GM12872 (cell line): ENCODE measurements at regions not wholly inside any gene's neighbourhood (a gene's known extent, or its start where the extent isn't known, plus 50 kb on each side); places are given as distances from the start of the nearest gene placed in this dataset.

Experiments used
- TF ChIP-seq, protein P1 (sequence below): IDR thresholded peaks from 3 replicates; pipeline ENCODE4 v1.5.1; 2011; ENCODE audit warnings: low read depth, mild to moderate bottlenecking, low read length, moderate library complexity; ENCODE audit not compliant: insufficient read depth

- TF ChIP-seq, protein P1, sequence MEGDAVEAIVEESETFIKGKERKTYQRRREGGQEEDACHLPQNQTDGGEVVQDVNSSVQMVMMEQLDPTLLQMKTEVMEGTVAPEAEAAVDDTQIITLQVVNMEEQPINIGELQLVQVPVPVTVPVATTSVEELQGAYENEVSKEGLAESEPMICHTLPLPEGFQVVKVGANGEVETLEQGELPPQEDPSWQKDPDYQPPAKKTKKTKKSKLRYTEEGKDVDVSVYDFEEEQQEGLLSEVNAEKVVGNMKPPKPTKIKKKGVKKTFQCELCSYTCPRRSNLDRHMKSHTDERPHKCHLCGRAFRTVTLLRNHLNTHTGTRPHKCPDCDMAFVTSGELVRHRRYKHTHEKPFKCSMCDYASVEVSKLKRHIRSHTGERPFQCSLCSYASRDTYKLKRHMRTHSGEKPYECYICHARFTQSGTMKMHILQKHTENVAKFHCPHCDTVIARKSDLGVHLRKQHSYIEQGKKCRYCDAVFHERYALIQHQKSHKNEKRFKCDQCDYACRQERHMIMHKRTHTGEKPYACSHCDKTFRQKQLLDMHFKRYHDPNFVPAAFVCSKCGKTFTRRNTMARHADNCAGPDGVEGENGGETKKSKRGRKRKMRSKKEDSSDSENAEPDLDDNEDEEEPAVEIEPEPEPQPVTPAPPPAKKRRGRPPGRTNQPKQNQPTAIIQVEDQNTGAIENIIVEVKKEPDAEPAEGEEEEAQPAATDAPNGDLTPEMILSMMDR = no peak
Observed at GRCh38 chr18:61062258-61062657, 271.0 kb upstream of the CDH20 start.

DNA sequence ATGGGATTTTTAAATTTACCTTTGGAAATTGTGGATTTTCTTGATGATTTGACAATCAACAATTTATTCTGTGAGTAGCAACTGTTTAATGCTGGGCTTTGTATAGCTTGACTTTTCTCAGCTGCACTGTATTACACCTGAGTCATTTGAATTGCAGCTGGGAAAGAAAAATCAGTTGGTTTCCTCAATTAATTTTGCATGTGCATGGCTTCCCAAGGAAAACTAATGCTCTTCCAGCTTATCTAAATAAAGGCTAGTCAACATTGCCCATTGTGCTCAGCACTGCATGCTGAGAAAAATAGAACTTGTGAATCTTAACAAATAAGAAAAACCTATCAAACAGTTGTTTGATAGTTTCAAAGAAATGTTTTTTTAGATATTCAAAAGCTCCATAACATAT, 268.3 kb upstream of the CDH20 start:
- TF ChIP-seq, protein P1 = no peak

- TF ChIP-seq, protein P1 = no peak
Observed at GRCh38 chr18:61076986-61077385, 256.2 kb upstream of the CDH20 start.

DNA sequence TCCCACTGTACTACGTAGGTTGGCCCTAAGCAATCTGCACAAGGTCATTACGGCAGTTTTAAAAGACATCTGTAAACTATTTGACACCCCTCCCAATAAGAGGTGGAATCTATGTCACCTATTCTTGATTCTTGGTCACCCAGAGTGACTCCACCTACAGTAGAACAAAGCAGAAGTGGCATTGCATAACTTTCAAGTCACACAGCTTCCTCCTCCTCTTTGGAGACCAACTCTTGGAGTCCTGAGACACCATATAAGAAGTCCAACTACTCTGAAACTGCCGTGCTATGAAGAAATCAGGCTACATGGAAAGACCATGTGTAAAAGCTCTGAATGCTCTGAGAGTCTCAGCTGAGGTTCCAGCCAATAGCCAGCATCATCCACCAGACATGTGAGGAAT, 253.5 kb upstream of the CDH20 start:
- TF ChIP-seq, protein P1 = no peak

GRCh38 chr18:61080954-61081528, 252.2 kb upstream of the CDH20 start:
- TF ChIP-seq, protein P1 = no peak

- TF ChIP-seq, protein P1 = no peak
Observed at GRCh38 chr18:61082976-61083630, 250.1 kb upstream of the CDH20 start.

GRCh38 chr18:61085036-61085435, 248.2 kb upstream of the CDH20 start:
- TF ChIP-seq, protein P1 = no peak

DNA sequence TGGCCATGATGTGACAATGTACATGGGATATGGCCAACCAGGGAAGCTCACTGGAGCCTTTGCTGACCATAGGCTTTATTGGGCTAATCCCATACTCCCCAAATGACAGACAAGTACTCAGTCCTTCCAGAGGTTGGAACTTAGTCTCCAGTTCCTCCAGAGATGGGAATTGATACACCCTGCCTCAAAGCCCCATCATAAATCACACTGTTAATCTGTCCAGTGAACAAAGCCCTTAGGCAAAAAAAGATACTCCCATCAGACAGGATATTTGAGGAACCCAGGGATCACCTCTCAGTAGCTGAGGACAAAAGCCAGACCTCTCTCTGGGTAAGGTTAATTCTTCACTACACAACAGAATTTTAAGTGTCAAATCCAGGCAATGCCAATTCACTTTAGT, 247.5 kb upstream of the CDH20 start:
- TF ChIP-seq, protein P1 = no peak
